A549 (cell line): ENCODE measurements at regions not wholly inside any gene's neighbourhood (a gene's known extent, or its start where the extent isn't known, plus 50 kb on each side); places are given as distances from the start of the nearest gene placed in this dataset.

ENCODE experiments used
- ATAC-seq, 2 experiments: fragments of 200-7000 bp in 1 of 2; fragments of >200 bp in 1 of 2; cut with Nextera tagmentation in 1 of 2; cut with Tn5 transposase in 1 of 2; 3 replicates each; pipeline versions ENCODE4 v1.8.0 to v1.9.1; 2018 to 2020; ENCODE audit warnings: mild to moderate bottlenecking in 1 of 2, moderate library complexity in 1 of 2
- CTCF ChIA-PET: fragments of 300-600 bp; sonication (Branson Sonifier 250); formaldehyde crosslinking; extraction: SDS; loops from one replicate; lab custom pipeline; 2021; ENCODE audit warnings: antibody characterized with exemption, inconsistent platforms; lab: Yijun Ruan, JAX
- POLR2A ChIA-PET: fragments of 350-600 bp; formaldehyde crosslinking; extraction: SDS; loops from one replicate; lab custom pipeline; 2021; ENCODE audit warnings: antibody characterized with exemption, inconsistent platforms; lab: Yijun Ruan, JAX
- DNase-seq, 2 experiments: peaks; one replicate each; pipeline versions ENCODE4 v3.0.0 to v3.0.0-alpha.2; 2011 to 2016; ENCODE audit warnings: low read depth in 1 of 2, low spot score in 1 of 2
- FAIRE-seq: peaks from 2 replicates; lab custom pipeline; 2011; peaks lifted over from hg19 to GRCh38; lab: Jason Lieb, UNC
- H3K27ac ChIP-seq, 2 experiments: fragments of >200 bp; sonication (Bioruptor Twin); formaldehyde crosslinking; 3 replicates each; pipeline ENCODE4 v1.5.1; 2016 to 2017
- H3K4me1 ChIP-seq: fragments of >200 bp; sonication (Bioruptor Twin); formaldehyde crosslinking; 3 replicates; pipeline ENCODE4 v1.6.1; 2016
- H3K4me2 ChIP-seq: fragments of >200 bp; sonication (Bioruptor Twin); formaldehyde crosslinking; 3 replicates; pipeline ENCODE4 v1.6.1; 2016
- H3K4me3 ChIP-seq: fragments of >200 bp; sonication (Bioruptor Twin); formaldehyde crosslinking; 3 replicates; pipeline ENCODE4 v1.5.1; 2016
- H3K9me3 ChIP-seq: fragments of >200 bp; sonication (Bioruptor Twin); formaldehyde crosslinking; 3 replicates; pipeline ENCODE4 v1.6.1; 2016
- CBX8 ChIP-seq: fragments of 200-600 bp; sonication (generic); IDR thresholded peaks from 2 replicates; pipeline ENCODE4 v1.6.1; 2016
- CEBPB ChIP-seq, 2 experiments: fragments of >200 bp in 1 of 2; sonication (Bioruptor Twin) in 1 of 2; formaldehyde crosslinking in 1 of 2; IDR thresholded peaks; 2 replicates each; pipeline ENCODE4 v1.6.1; 2012 to 2016
- CHD2 ChIP-seq: fragments of 150-350 bp; IDR thresholded peaks from 2 replicates; pipeline ENCODE4 v1.6.1; 2014; ENCODE audit warnings: low read length; ENCODE audit not compliant: partially characterized antibody
- CHD4 ChIP-seq: fragments of 200-600 bp; sonication (generic); IDR thresholded peaks from 2 replicates; pipeline ENCODE4 v1.6.1; 2016; ENCODE audit warnings: antibody characterized with exemption, mild to moderate bottlenecking, borderline replicate concordance
- CTCF ChIP-seq: fragments of >200 bp; sonication (Bioruptor Twin); formaldehyde crosslinking; IDR thresholded peaks from 3 replicates; pipeline ENCODE4 v1.5.1; 2016
- EHF ChIP-seq: fragments of 250-450 bp; sonication (Bioruptor Pico); IDR thresholded peaks from 2 replicates; pipeline ENCODE4 v1.5.0; 2020; ENCODE audit warnings: mild to moderate bottlenecking
- FOSL2 ChIP-seq, 2 experiments: fragments of 450-650 bp in 1 of 2; fragments of >200 bp in 1 of 2; sonication (Bioruptor Twin) in 1 of 2; formaldehyde crosslinking; IDR thresholded peaks; 2 replicates each; pipeline versions ENCODE4 v1.5.0 to v1.6.1; 2016 to 2020; ENCODE audit warnings: mild to moderate bottlenecking in 1 of 2, moderate library complexity in 1 of 2
- GATA3 ChIP-seq: IDR thresholded peaks from 2 replicates; pipeline ENCODE4 v1.6.1; 2012; ENCODE audit warnings: borderline replicate concordance
- HDAC2 ChIP-seq: fragments of 200-600 bp; sonication (generic); IDR thresholded peaks from 2 replicates; pipeline ENCODE4 v1.6.1; 2016
- HOXA7 ChIP-seq: fragments of 250-450 bp; sonication (Bioruptor Pico); IDR thresholded peaks from 2 replicates; pipeline ENCODE4 v1.5.0; 2020; ENCODE audit warnings: mild to moderate bottlenecking, moderate library complexity
- HOXB5 ChIP-seq: fragments of 250-450 bp; sonication (Bioruptor Pico); IDR thresholded peaks from 2 replicates; pipeline ENCODE4 v1.5.0; 2020; ENCODE audit warnings: mild to moderate bottlenecking, moderate library complexity
- JUN ChIP-seq, 2 experiments: fragments of >200 bp; sonication (Bioruptor Twin); formaldehyde crosslinking; IDR thresholded peaks; 2 replicates in 1 of 2; 3 replicates in 1 of 2; pipeline ENCODE4 v1.6.1; 2016 to 2017
- MAFK ChIP-seq: fragments of 450-650 bp; IDR thresholded peaks from 2 replicates; pipeline ENCODE4 v1.6.1; 2014; ENCODE audit not compliant: partially characterized antibody
- NPAS2 ChIP-seq: fragments of 250-450 bp; sonication (Bioruptor Pico); IDR thresholded peaks from 2 replicates; pipeline ENCODE4 v1.8.0; 2022; ENCODE audit warnings: mild to moderate bottlenecking, moderate library complexity, borderline replicate concordance
- NR3C1 ChIP-seq: fragments of >200 bp; sonication (Bioruptor Twin); formaldehyde crosslinking; IDR thresholded peaks from 3 replicates; pipeline ENCODE4 v1.6.1; 2017
- POLR2AphosphoS2 ChIP-seq: conservative IDR thresholded peaks from 2 replicates; pipeline ENCODE4 v1.6.1; 2012; ENCODE audit warnings: low read length, improper control_type of control experiment, inconsistent platforms
- RAD21 ChIP-seq, 2 experiments: fragments of >200 bp in 1 of 2; sonication (Bioruptor Twin) in 1 of 2; formaldehyde crosslinking in 1 of 2; IDR thresholded peaks in 1 of 2; conservative IDR thresholded peaks in 1 of 2; 2 replicates in 1 of 2; 3 replicates in 1 of 2; pipeline ENCODE4 v1.6.1; 2012 to 2018; ENCODE audit warnings: inconsistent platforms in 1 of 2
- RARB ChIP-seq: fragments of 250-450 bp; sonication (Bioruptor Pico); IDR thresholded peaks from 2 replicates; pipeline ENCODE4 v1.8.0; 2021; ENCODE audit warnings: mild to moderate bottlenecking, moderate library complexity
- RNF2 ChIP-seq: fragments of 200-600 bp; sonication (generic); IDR thresholded peaks from 2 replicates; pipeline ENCODE4 v1.6.1; 2016; ENCODE audit warnings: low read depth, mild to moderate bottlenecking, antibody characterized with exemption, moderate library complexity, borderline replicate concordance
- SMC3 ChIP-seq: fragments of >200 bp; sonication (Bioruptor Twin); formaldehyde crosslinking; IDR thresholded peaks from 3 replicates; pipeline ENCODE4 v1.6.1; 2018; ENCODE audit warnings: inconsistent platforms
- SREBF2 ChIP-seq: fragments of 450-650 bp; IDR thresholded peaks from 2 replicates; pipeline ENCODE4 v1.6.1; 2014; ENCODE audit warnings: mild to moderate bottlenecking, moderate library complexity
- TFCP2L1 ChIP-seq: fragments of 250-450 bp; sonication (Bioruptor Pico); IDR thresholded peaks from 2 replicates; pipeline ENCODE4 v1.5.0; 2021; ENCODE audit warnings: mild to moderate bottlenecking
- TP53 ChIP-seq: fragments of 250-450 bp; sonication (Bioruptor Pico); IDR thresholded peaks from 2 replicates; pipeline ENCODE4 v1.5.0; 2021; ENCODE audit warnings: mild to moderate bottlenecking, moderate library complexity
- WGBS: methylation state at CpG from one replicate; pipeline ENCODE4 v1.1.6; 2017; ENCODE audit errors: missing lambda C conversion rate; 5-methylcytosine and 5-hydroxymethylcytosine counted together
- TF ChIP-seq, protein P1 (sequence below): IDR thresholded peaks from 2 replicates; pipeline ENCODE4 v1.6.1; 2012
- TF ChIP-seq, protein P2 (sequence below): fragments of 200-600 bp; sonication (generic); IDR thresholded peaks from 2 replicates; pipeline ENCODE4 v1.6.1; 2016; ENCODE audit warnings: antibody characterized with exemption, mild to moderate bottlenecking, moderate library complexity

DNA sequence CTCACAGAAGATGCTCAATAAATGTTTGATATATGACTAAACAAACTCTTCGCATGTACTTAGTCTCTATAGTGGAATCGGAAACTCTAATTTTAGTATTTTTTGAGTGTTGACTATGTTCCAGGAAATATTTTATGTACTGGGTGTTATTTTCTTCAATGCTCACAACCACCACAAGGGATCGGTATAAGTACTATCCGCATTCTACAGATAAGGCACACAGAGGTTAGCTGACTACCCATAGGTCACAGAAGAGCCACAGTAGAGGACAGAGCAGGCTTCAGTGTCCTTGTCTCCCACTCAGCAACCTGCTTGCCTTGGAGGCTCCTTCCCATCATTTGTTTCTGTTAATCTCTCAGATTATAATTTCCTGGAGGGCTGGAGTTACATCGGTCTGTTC is 451.3 kb downstream of the OMA1 start (continued):
- TF ChIP-seq CTCF (no peak), TP53 (CRISPR knock-in tag) (no peak), RARB (CRISPR knock-in tag) (no peak), NPAS2 (CRISPR knock-in tag) (no peak), CHD4 (no peak), HOXA7 (CRISPR knock-in tag) (no peak), RAD21 (conservative IDR thresholded peaks at IDR 0.05 in 1 of 2, IDR thresholded peaks at IDR 0.05 in 1 of 2) (no peak), CHD2 (no peak), CEBPB (IDR thresholded peaks at IDR 0.05) (no peak), NR3C1 (no peak)

- ChIA-PET CTCF (no interaction called here), POLR2A (no interaction called here)
- DNase-seq (no peak), FAIRE-seq (no peak), ATAC-seq (no peak)
- no peaks in the 10 kb centered on the region for H3K9me3 ChIP-seq
- TF ChIP-seq TFCP2L1 (CRISPR knock-in tag) (no peak), RNF2 (no peak), HDAC2 (no peak), FOSL2 (IDR thresholded peaks at IDR 0.05) (no peak), FOSL2 (CRISPR knock-in tag; IDR thresholded peaks at IDR 0.05) (no peak), SREBF2 (no peak), EHF (CRISPR knock-in tag) (no peak), CBX8 (no peak), JUN (IDR thresholded peaks at IDR 0.05) (no peak), MAFK (no peak), TP53 (CRISPR knock-in tag) (no peak), GATA3 (no peak), CHD2 (no peak), HOXB5 (no peak), POLR2AphosphoS2 (no peak), SMC3 (no peak), HOXA7 (CRISPR knock-in tag) (no peak)
- TF ChIP-seq, protein P1, sequence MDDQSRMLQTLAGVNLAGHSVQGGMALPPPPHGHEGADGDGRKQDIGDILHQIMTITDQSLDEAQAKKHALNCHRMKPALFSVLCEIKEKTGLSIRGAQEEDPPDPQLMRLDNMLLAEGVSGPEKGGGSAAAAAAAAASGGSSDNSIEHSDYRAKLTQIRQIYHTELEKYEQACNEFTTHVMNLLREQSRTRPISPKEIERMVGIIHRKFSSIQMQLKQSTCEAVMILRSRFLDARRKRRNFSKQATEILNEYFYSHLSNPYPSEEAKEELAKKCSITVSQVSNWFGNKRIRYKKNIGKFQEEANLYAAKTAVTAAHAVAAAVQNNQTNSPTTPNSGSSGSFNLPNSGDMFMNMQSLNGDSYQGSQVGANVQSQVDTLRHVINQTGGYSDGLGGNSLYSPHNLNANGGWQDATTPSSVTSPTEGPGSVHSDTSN = no peak
- TF ChIP-seq, protein P2, sequence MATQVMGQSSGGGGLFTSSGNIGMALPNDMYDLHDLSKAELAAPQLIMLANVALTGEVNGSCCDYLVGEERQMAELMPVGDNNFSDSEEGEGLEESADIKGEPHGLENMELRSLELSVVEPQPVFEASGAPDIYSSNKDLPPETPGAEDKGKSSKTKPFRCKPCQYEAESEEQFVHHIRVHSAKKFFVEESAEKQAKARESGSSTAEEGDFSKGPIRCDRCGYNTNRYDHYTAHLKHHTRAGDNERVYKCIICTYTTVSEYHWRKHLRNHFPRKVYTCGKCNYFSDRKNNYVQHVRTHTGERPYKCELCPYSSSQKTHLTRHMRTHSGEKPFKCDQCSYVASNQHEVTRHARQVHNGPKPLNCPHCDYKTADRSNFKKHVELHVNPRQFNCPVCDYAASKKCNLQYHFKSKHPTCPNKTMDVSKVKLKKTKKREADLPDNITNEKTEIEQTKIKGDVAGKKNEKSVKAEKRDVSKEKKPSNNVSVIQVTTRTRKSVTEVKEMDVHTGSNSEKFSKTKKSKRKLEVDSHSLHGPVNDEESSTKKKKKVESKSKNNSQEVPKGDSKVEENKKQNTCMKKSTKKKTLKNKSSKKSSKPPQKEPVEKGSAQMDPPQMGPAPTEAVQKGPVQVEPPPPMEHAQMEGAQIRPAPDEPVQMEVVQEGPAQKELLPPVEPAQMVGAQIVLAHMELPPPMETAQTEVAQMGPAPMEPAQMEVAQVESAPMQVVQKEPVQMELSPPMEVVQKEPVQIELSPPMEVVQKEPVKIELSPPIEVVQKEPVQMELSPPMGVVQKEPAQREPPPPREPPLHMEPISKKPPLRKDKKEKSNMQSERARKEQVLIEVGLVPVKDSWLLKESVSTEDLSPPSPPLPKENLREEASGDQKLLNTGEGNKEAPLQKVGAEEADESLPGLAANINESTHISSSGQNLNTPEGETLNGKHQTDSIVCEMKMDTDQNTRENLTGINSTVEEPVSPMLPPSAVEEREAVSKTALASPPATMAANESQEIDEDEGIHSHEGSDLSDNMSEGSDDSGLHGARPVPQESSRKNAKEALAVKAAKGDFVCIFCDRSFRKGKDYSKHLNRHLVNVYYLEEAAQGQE = no peak
- H3K4me3 ChIP-seq = no peak overlapping the region
- H3K4me1 ChIP-seq = no peaks in the 10 kb centered on the region
- no peak overlapping the region for H3K4me2 ChIP-seq
- WGBS = 7% methylated on average over 2 of the region's 2 CpGs
- no peak overlapping the region for H3K27ac ChIP-seq
Observed at GRCh38 chr1:58094221-58094620, 452.3 kb downstream of the OMA1 start.
